ENCODE measurements at regions not wholly inside any gene's neighbourhood (a gene's known extent, or its start where the extent isn't known, plus 50 kb on each side); places are given as distances from the start of the nearest gene placed in this dataset.

GRCh38 chr3:177473903-177474302, 276.6 kb upstream of the TBL1XR1 start:
- Histone ChIP-seq H3K27me3 (ENCODE audit: control insufficient read depth, insufficient read depth, low read length) (no peaks in the 10 kb centered on the region), H3K27ac (ENCODE audit: low read length) (no peak overlapping the region), H3K4me3 (ENCODE audit: low read length) (no peak overlapping the region), H3K4me1 (ENCODE audit: control insufficient read depth, insufficient read depth, low read length) (peaks cover 11% of the 10 kb centered on the region), H3K9me3 (ENCODE audit: control insufficient read depth, low read depth, low read length) (no peaks in the 10 kb centered on the region), H3K36me3 (ENCODE audit: control insufficient read depth, insufficient read depth, low read length) (no peaks in the 10 kb centered on the region)
- no peak for DNase-seq
- WGBS (ENCODE audit: insufficient coverage, low lambda C conversion rate): 100% methylated on average over 1 of the region's 2 CpGs

- Histone ChIP-seq H3K4me1 (ENCODE audit: control insufficient read depth, insufficient read depth, low read length) (peaks cover 11% of the 10 kb centered on the region), H3K27me3 (ENCODE audit: control insufficient read depth, insufficient read depth, low read length) (no peaks in the 10 kb centered on the region), H3K4me3 (ENCODE audit: low read length) (no peak overlapping the region), H3K27ac (ENCODE audit: low read length) (no peak overlapping the region), H3K36me3 (ENCODE audit: control insufficient read depth, insufficient read depth, low read length) (no peaks in the 10 kb centered on the region), H3K9me3 (ENCODE audit: control insufficient read depth, low read depth, low read length) (no peaks in the 10 kb centered on the region)
- peak in 1 of 2 donors; percentile 46 for DNase-seq
- no CpG with 5 or more reads among the region's 11 CpGs for WGBS (ENCODE audit: insufficient coverage, low lambda C conversion rate)
Measured at GRCh38 chr3:177474652-177475355, 277.5 kb upstream of the TBL1XR1 start.

- no peaks in the 10 kb centered on the region for H3K27me3 ChIP-seq (ENCODE audit: control insufficient read depth, insufficient read depth, low read length)
- DNase-seq: peak in 1 of 2 donors; percentile 66
- peaks cover 11% of the 10 kb centered on the region for H3K4me1 ChIP-seq (ENCODE audit: control insufficient read depth, insufficient read depth, low read length)
- no peaks in the 10 kb centered on the region for H3K9me3 ChIP-seq (ENCODE audit: control insufficient read depth, low read depth, low read length)
- WGBS (ENCODE audit: insufficient coverage, low lambda C conversion rate): no CpG with 5 or more reads among the region's 5 CpGs
- H3K4me3 ChIP-seq (ENCODE audit: low read length): no peak overlapping the region
- no peak overlapping the region for H3K27ac ChIP-seq (ENCODE audit: low read length)
- H3K36me3 ChIP-seq (ENCODE audit: control insufficient read depth, insufficient read depth, low read length): no peaks in the 10 kb centered on the region
Measured at GRCh38 chr3:177475356-177475665, 278.0 kb upstream of the TBL1XR1 start.

GRCh38 chr3:177476495-177476894, 279.2 kb upstream of the TBL1XR1 start:
- H3K27ac ChIP-seq (ENCODE audit: low read length): no peak overlapping the region
- no CpG with 5 or more reads among the region's 7 CpGs for WGBS (ENCODE audit: insufficient coverage, low lambda C conversion rate)

GRCh38 chr3:177476921-177477435, 279.7 kb upstream of the TBL1XR1 start:
- no CpG with 5 or more reads among the region's 6 CpGs for WGBS (ENCODE audit: insufficient coverage, low lambda C conversion rate)
- H3K9me3 ChIP-seq (ENCODE audit: control insufficient read depth, low read depth, low read length): no peaks in the 10 kb centered on the region
- no peaks in the 10 kb centered on the region for H3K27me3 ChIP-seq (ENCODE audit: control insufficient read depth, insufficient read depth, low read length)
- no peak for DNase-seq
- H3K27ac ChIP-seq (ENCODE audit: low read length): no peak overlapping the region
- no peaks in the 10 kb centered on the region for H3K36me3 ChIP-seq (ENCODE audit: control insufficient read depth, insufficient read depth, low read length)
- peaks cover 11% of the 10 kb centered on the region for H3K4me1 ChIP-seq (ENCODE audit: control insufficient read depth, insufficient read depth, low read length)
- no peak overlapping the region for H3K4me3 ChIP-seq (ENCODE audit: low read length)

More at GRCh38 chr3:177476495-177476894, 279.2 kb upstream of the TBL1XR1 start:
- DNase-seq: no peak
- no peaks in the 10 kb centered on the region for H3K36me3 ChIP-seq (ENCODE audit: control insufficient read depth, insufficient read depth, low read length)
- H3K4me3 ChIP-seq (ENCODE audit: low read length): no peak overlapping the region
- peaks cover 11% of the 10 kb centered on the region for H3K4me1 ChIP-seq (ENCODE audit: control insufficient read depth, insufficient read depth, low read length)
- no peaks in the 10 kb centered on the region for H3K9me3 ChIP-seq (ENCODE audit: control insufficient read depth, low read depth, low read length)
- no peaks in the 10 kb centered on the region for H3K27me3 ChIP-seq (ENCODE audit: control insufficient read depth, insufficient read depth, low read length)

GRCh38 chr3:177478170-177478867, 281.0 kb upstream of the TBL1XR1 start:
- Histone ChIP-seq H3K27me3 (ENCODE audit: control insufficient read depth, insufficient read depth, low read length) (no peaks in the 10 kb centered on the region), H3K4me3 (ENCODE audit: low read length) (no peak overlapping the region), H3K36me3 (ENCODE audit: control insufficient read depth, insufficient read depth, low read length) (no peaks in the 10 kb centered on the region), H3K4me1 (ENCODE audit: control insufficient read depth, insufficient read depth, low read length) (peaks cover 13% of the 10 kb centered on the region), H3K9me3 (ENCODE audit: control insufficient read depth, low read depth, low read length) (no peaks in the 10 kb centered on the region), H3K27ac (ENCODE audit: low read length) (no peak overlapping the region)
- peak in 1 of 2 donors; percentile 27 for DNase-seq
- no CpG with 5 or more reads among the region's 4 CpGs for WGBS (ENCODE audit: insufficient coverage, low lambda C conversion rate)

- peaks cover 14% of the 10 kb centered on the region for H3K4me1 ChIP-seq (ENCODE audit: control insufficient read depth, insufficient read depth, low read length)
- no peaks in the 10 kb centered on the region for H3K36me3 ChIP-seq (ENCODE audit: control insufficient read depth, insufficient read depth, low read length)
- H3K27ac ChIP-seq (ENCODE audit: low read length): no peak overlapping the region
- no peaks in the 10 kb centered on the region for H3K27me3 ChIP-seq (ENCODE audit: control insufficient read depth, insufficient read depth, low read length)
- DNase-seq: no peak
- no peaks in the 10 kb centered on the region for H3K9me3 ChIP-seq (ENCODE audit: control insufficient read depth, low read depth, low read length)
- no peak overlapping the region for H3K4me3 ChIP-seq (ENCODE audit: low read length)
- WGBS (ENCODE audit: insufficient coverage, low lambda C conversion rate): 83% methylated on average over 1 of the region's 2 CpGs
Measured at GRCh38 chr3:177479630-177480029, 282.3 kb upstream of the TBL1XR1 start.

GRCh38 chr3:177481329-177481728, 284.0 kb upstream of the TBL1XR1 start:
- peaks cover 6% of the 10 kb centered on the region for H3K4me1 ChIP-seq (ENCODE audit: control insufficient read depth, insufficient read depth, low read length)
- no peak overlapping the region for H3K27ac ChIP-seq (ENCODE audit: low read length)
- peaks cover 4% of the 10 kb centered on the region for H3K9me3 ChIP-seq (ENCODE audit: control insufficient read depth, low read depth, low read length)
- DNase-seq: no peak
- H3K36me3 ChIP-seq (ENCODE audit: control insufficient read depth, insufficient read depth, low read length): no peaks in the 10 kb centered on the region
- H3K4me3 ChIP-seq (ENCODE audit: low read length): no peak overlapping the region
- 100% methylated on average over 1 of the region's 3 CpGs for WGBS (ENCODE audit: insufficient coverage, low lambda C conversion rate)
- H3K27me3 ChIP-seq (ENCODE audit: control insufficient read depth, insufficient read depth, low read length): no peaks in the 10 kb centered on the region

- 86% methylated on average over 3 of the region's 6 CpGs for WGBS (ENCODE audit: insufficient coverage, low lambda C conversion rate)
- H3K9me3 ChIP-seq (ENCODE audit: control insufficient read depth, low read depth, low read length): peaks cover 4% of the 10 kb centered on the region
- peaks cover 6% of the 10 kb centered on the region for H3K4me1 ChIP-seq (ENCODE audit: control insufficient read depth, insufficient read depth, low read length)
- DNase-seq: no peak
- no peak overlapping the region for H3K4me3 ChIP-seq (ENCODE audit: low read length)
- no peaks in the 10 kb centered on the region for H3K36me3 ChIP-seq (ENCODE audit: control insufficient read depth, insufficient read depth, low read length)
- H3K27me3 ChIP-seq (ENCODE audit: control insufficient read depth, insufficient read depth, low read length): no peaks in the 10 kb centered on the region
- H3K27ac ChIP-seq (ENCODE audit: low read length): no peak overlapping the region
Measured at GRCh38 chr3:177482048-177482691, 284.9 kb upstream of the TBL1XR1 start.

GRCh38 chr3:177483182-177483967, 286.1 kb upstream of the TBL1XR1 start:
- Histone ChIP-seq H3K36me3 (ENCODE audit: control insufficient read depth, insufficient read depth, low read length) (no peaks in the 10 kb centered on the region), H3K27ac (ENCODE audit: low read length) (no peak overlapping the region), H3K27me3 (ENCODE audit: control insufficient read depth, insufficient read depth, low read length) (no peaks in the 10 kb centered on the region), H3K4me3 (ENCODE audit: low read length) (no peak overlapping the region), H3K9me3 (ENCODE audit: control insufficient read depth, low read depth, low read length) (peaks cover 4% of the 10 kb centered on the region), H3K4me1 (ENCODE audit: control insufficient read depth, insufficient read depth, low read length) (peaks cover 6% of the 10 kb centered on the region)
- no peak for DNase-seq
- WGBS (ENCODE audit: insufficient coverage, low lambda C conversion rate): no CpG with 5 or more reads among the region's 4 CpGs

Data from large intestine (tissue), 3 donors.